Kidney (tissue), 13 donors: ENCODE measurements at regions not wholly inside any gene's neighbourhood (a gene's known extent, or its start where the extent isn't known, plus 50 kb on each side); places are given as distances from the start of the nearest gene placed in this dataset.

Source experiments
- DNase-seq, 5 donors: peaks; one replicate each; pipeline ENCODE4 v3.0.0-alpha.2; 2013 to 2020
- FAIRE-seq: peaks from 2 replicates; lab custom pipeline; 2012; peaks lifted over from hg19 to GRCh38; lab: Jason Lieb, UNC
- H3K27ac ChIP-seq, 2 donors: one replicate each; pipeline ENCODE4 v1.7.0; 2013; ENCODE audit warnings: low read depth in 2 of 2, low read length in 2 of 2, inconsistent platforms in 1 of 2
- H3K27me3 ChIP-seq: one replicate; pipeline ENCODE4 v1.7.1; 2013; ENCODE audit warnings: low read length, inconsistent platforms; ENCODE audit not compliant: control insufficient read depth, insufficient read depth
- H3K36me3 ChIP-seq, 3 donors: one replicate each; pipeline versions ENCODE4 v1.7.0 to v1.7.1; 2013; ENCODE audit warnings: low read length in 3 of 3, control low read depth in 1 of 3, inconsistent platforms in 1 of 3; ENCODE audit not compliant: insufficient read depth in 3 of 3, control insufficient read depth in 2 of 3
- H3K4me1 ChIP-seq, 3 donors: one replicate each; pipeline versions ENCODE4 v1.7.0 to v1.7.1; 2013; ENCODE audit warnings: low read length in 3 of 3, inconsistent platforms in 1 of 3, low read depth in 1 of 3; ENCODE audit not compliant: control insufficient read depth in 2 of 3, insufficient read depth in 2 of 3
- H3K4me3 ChIP-seq, 3 donors: one replicate each; pipeline versions ENCODE4 v1.7.0 to v1.8.1; 2013; ENCODE audit warnings: low read length in 3 of 3, control low read depth in 1 of 3, inconsistent platforms in 1 of 3
- H3K9ac ChIP-seq, 3 donors: one replicate each; pipeline versions ENCODE4 v1.7.0 to v1.7.1; 2013; ENCODE audit warnings: low read length in 3 of 3, control low read depth in 1 of 3, inconsistent platforms in 1 of 3
- H3K9me3 ChIP-seq, 3 donors: one replicate each; pipeline versions ENCODE4 v1.7.0 to v1.7.1; 2013; ENCODE audit warnings: low read length in 3 of 3, control low read depth in 1 of 3, inconsistent platforms in 1 of 3; ENCODE audit not compliant: control insufficient read depth in 2 of 3, insufficient read depth in 1 of 3
- CTCF ChIP-seq: IDR thresholded peaks from 3 replicates; pipeline ENCODE4 v1.5.1; 2012; ENCODE audit warnings: mild to moderate bottlenecking, moderate library complexity, borderline replicate concordance; ENCODE audit not compliant: insufficient read depth; ENCODE audit errors: extremely low read depth
- intact Hi-C: fragments of 100-400 bp; cut with DNase I; formaldehyde crosslinking; loops from one replicate; pipeline ENCODE4 v1.11.1; 2022
- donor health status: control.
- donor health status: control.
- donor health status: control.
- donor health status: control.
- donor health status: control.
- donor health status: DM: yes; HTN: yes; CAD: no.
- donor health status: Normal renal cell carcinoma (clear cell type).

DNA sequence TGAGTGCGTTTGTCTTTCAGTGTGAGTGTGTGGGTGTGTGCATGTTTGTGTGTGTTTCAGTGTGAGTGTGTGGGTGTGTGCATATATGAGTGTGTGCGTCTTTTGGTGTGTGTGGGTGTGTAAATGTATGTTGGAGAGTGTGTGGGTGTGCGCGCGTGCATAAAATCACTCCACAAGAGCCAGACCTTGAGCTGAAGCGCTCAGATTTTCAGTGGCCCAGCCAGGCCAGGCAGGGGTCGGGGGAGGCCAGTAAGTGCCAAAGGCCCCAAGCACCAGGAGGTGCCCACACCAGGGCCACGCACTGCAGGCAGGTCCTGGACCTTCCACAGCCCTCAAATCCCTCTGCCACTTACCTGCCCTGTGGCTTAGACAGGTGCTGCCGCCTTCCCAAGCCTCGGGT is 184.0 kb downstream of the SOX9 start:
- H3K27me3 ChIP-seq, result no peaks in the 10 kb centered on the region
- no peaks in the 10 kb centered on the region for H3K36me3 ChIP-seq
- no peaks in the 10 kb centered on the region for H3K9me3 ChIP-seq
- H3K4me3 ChIP-seq, result no peak overlapping the region
- intact Hi-C loops, result no loop called here
- no peaks in the 10 kb centered on the region for H3K4me1 ChIP-seq
- no peak for TF ChIP-seq CTCF
- H3K9ac ChIP-seq, result no peak overlapping the region
- DNase-seq, result no peak
- FAIRE-seq, result no peak
- no peak overlapping the region for H3K27ac ChIP-seq

GRCh38 chr17:72305472-72305871 is 184.7 kb downstream of the SOX9 start:
- Histone ChIP-seq H3K27me3 (no peaks in the 10 kb centered on the region), H3K9me3 (no peaks in the 10 kb centered on the region), H3K4me3 (no peak overlapping the region), H3K9ac (no peak overlapping the region), H3K27ac (no peak overlapping the region), H3K36me3 (no peaks in the 10 kb centered on the region), H3K4me1 (no peaks in the 10 kb centered on the region)
- no peak for TF ChIP-seq CTCF
- FAIRE-seq, result no peak
- intact Hi-C loops, result no loop called here
- DNase-seq, result no peak

- no peak for TF ChIP-seq CTCF
- no peak for FAIRE-seq
- no peak overlapping the region for H3K27ac ChIP-seq
- DNase-seq, result no peak
- no peaks in the 10 kb centered on the region for H3K27me3 ChIP-seq
- H3K36me3 ChIP-seq, result no peaks in the 10 kb centered on the region
- intact Hi-C loops, result no loop called here
- no peak overlapping the region for H3K4me3 ChIP-seq
- H3K4me1 ChIP-seq, result no peaks in the 10 kb centered on the region
- no peak overlapping the region for H3K9ac ChIP-seq
- no peaks in the 10 kb centered on the region for H3K9me3 ChIP-seq
Measured at GRCh38 chr17:72306037-72306436, 185.2 kb downstream of the SOX9 start.

- FAIRE-seq, result no peak
- Histone ChIP-seq H3K27ac (no peak overlapping the region), H3K4me1 (no peaks in the 10 kb centered on the region), H3K9me3 (no peaks in the 10 kb centered on the region), H3K4me3 (no peak overlapping the region), H3K9ac (no peak overlapping the region), H3K27me3 (no peaks in the 10 kb centered on the region), H3K36me3 (no peaks in the 10 kb centered on the region)
- DNase-seq, result no peak
- intact Hi-C loops, result no loop called here
- no peak for TF ChIP-seq CTCF
Measured at GRCh38 chr17:72307836-72308235, 187.0 kb downstream of the SOX9 start.
